IMR-90 (cell line): ENCODE measurements at regions not wholly inside any gene's neighbourhood (a gene's known extent, or its start where the extent isn't known, plus 50 kb on each side); places are given as distances from the start of the nearest gene placed in this dataset.

Source experiments
- ATAC-seq: fragments of 200-7000 bp; cut with Tn5 transposase; 2 replicates; pipeline ENCODE4 v1.9.1; 2020; ENCODE audit warnings: low read depth, mild to moderate bottlenecking, moderate library complexity
- BruUV-seq: library from RNA; stranded (reverse); fragments of 400-500 nt; replicated peaks from 2 replicates; lab custom pipeline; 2021; lab: Mats Ljungman, UMichigan
- CTCF ChIA-PET: fragments of 300-600 bp; formaldehyde crosslinking; extraction: SDS; loops from one replicate; lab custom pipeline; 2021; ENCODE audit warnings: antibody characterized with exemption; lab: Yijun Ruan, JAX
- POLR2A ChIA-PET: fragments of 300-600 bp; sonication (Branson Sonifier 250); formaldehyde crosslinking; loops from one replicate; lab custom pipeline; 2022; ENCODE audit warnings: antibody characterized with exemption; ENCODE audit not compliant: unreplicated experiment; lab: Charles Lee
- DNase-seq: peaks from one replicate; pipeline ENCODE4 v3.0.0; 2013
- H2AFZ ChIP-seq: replicated peaks from 2 replicates; pipeline ENCODE3; 2013; ENCODE audit warnings: low read length, mild to moderate bottlenecking; ENCODE audit not compliant: poor library complexity
- H2AK5ac ChIP-seq: 2 replicates; pipeline ENCODE4 v1.6.1; 2013; ENCODE audit warnings: low read depth, low read length, inconsistent platforms
- H2AK9ac ChIP-seq: replicated peaks from 2 replicates; pipeline ENCODE3; 2013; ENCODE audit warnings: mild to moderate bottlenecking, low read depth, low read length, moderate library complexity; ENCODE audit not compliant: poor library complexity
- H2BK120ac ChIP-seq: 2 replicates; pipeline ENCODE4 v1.6.1; 2013; ENCODE audit warnings: low read depth, low read length, inconsistent platforms
- H2BK15ac ChIP-seq: 3 replicates; pipeline ENCODE4 v1.6.1; 2013; ENCODE audit warnings: low read depth, low read length, inconsistent platforms
- H2BK20ac ChIP-seq: 2 replicates; pipeline ENCODE4 v1.6.1; 2013; ENCODE audit warnings: low read depth, mild to moderate bottlenecking, inconsistent platforms, low read length, moderate library complexity
- H2BK5ac ChIP-seq: 2 replicates; pipeline ENCODE4 v1.6.1; 2013; ENCODE audit warnings: mild to moderate bottlenecking, low read depth, low read length, inconsistent platforms; ENCODE audit not compliant: poor library complexity, severe bottlenecking
- H3K14ac ChIP-seq: replicated peaks from 2 replicates; pipeline ENCODE4 v1.6.1; 2013; ENCODE audit warnings: low read depth, low read length, inconsistent platforms
- H3K18ac ChIP-seq: 2 replicates; pipeline ENCODE4 v1.6.1; 2013; ENCODE audit warnings: low read depth, low read length, control low read depth
- H3K23ac ChIP-seq: 2 replicates; pipeline ENCODE4 v1.6.1; 2013; ENCODE audit warnings: low read depth, low read length, inconsistent platforms
- H3K27ac ChIP-seq: 2 replicates; pipeline ENCODE4 v1.5.1; 2013; ENCODE audit warnings: mild to moderate bottlenecking, control low read depth, low read length; ENCODE audit not compliant: insufficient read depth
- H3K27me3 ChIP-seq: 2 replicates; pipeline ENCODE4 v1.6.1; 2013; ENCODE audit warnings: low read length; ENCODE audit not compliant: control insufficient read depth, insufficient read depth
- H3K36me3 ChIP-seq: 2 replicates; pipeline ENCODE4 v1.6.1; 2013; ENCODE audit warnings: low read length, mixed read lengths; ENCODE audit not compliant: control insufficient read depth, insufficient read depth
- H3K4ac ChIP-seq: 2 replicates; pipeline ENCODE4 v1.6.1; 2013; ENCODE audit warnings: low read depth, low read length, inconsistent platforms
- H3K4me1 ChIP-seq: 2 replicates; pipeline ENCODE4 v1.6.1; 2013; ENCODE audit warnings: low read length, mixed read lengths; ENCODE audit not compliant: control insufficient read depth, insufficient read depth
- H3K4me2 ChIP-seq: 2 replicates; pipeline ENCODE4 v1.6.1; 2013; ENCODE audit warnings: low read depth, mild to moderate bottlenecking, control low read depth, low read length, moderate library complexity
- H3K4me3 ChIP-seq: 2 replicates; pipeline ENCODE4 v1.5.1; 2013; ENCODE audit warnings: low read depth, mild to moderate bottlenecking, control low read depth, low read length, moderate library complexity; ENCODE audit not compliant: insufficient read depth
- H3K56ac ChIP-seq: 2 replicates; pipeline ENCODE4 v1.6.1; 2013; ENCODE audit warnings: low read length, inconsistent platforms; ENCODE audit not compliant: insufficient read depth; ENCODE audit errors: extremely low read depth
- H3K79me1 ChIP-seq, 2 experiments: 2 replicates each; pipeline ENCODE4 v1.6.1; 2013; ENCODE audit warnings: low read length in 2 of 2, inconsistent platforms in 1 of 2, low read depth in 1 of 2
- H3K9ac ChIP-seq: 2 replicates; pipeline ENCODE4 v1.6.1; 2013; ENCODE audit warnings: low read depth, low read length, control low read depth
- H3K9me1 ChIP-seq: 2 replicates; pipeline ENCODE4 v1.6.1; 2013; ENCODE audit warnings: low read length, inconsistent platforms; ENCODE audit not compliant: insufficient read depth
- H3K9me3 ChIP-seq: 2 replicates; pipeline ENCODE4 v1.6.1; 2013; ENCODE audit warnings: low read length; ENCODE audit not compliant: control insufficient read depth, insufficient read depth
- H4K20me1 ChIP-seq: 2 replicates; pipeline ENCODE4 v1.6.1; 2013; ENCODE audit warnings: low read length, inconsistent platforms; ENCODE audit not compliant: insufficient read depth
- H4K5ac ChIP-seq: 2 replicates; pipeline ENCODE4 v1.6.1; 2013; ENCODE audit warnings: mild to moderate bottlenecking, low read depth, low read length, control low read depth
- H4K8ac ChIP-seq, 2 experiments: 2 replicates each; pipeline ENCODE4 v1.6.1; 2013; ENCODE audit warnings: low read depth in 2 of 2, low read length in 2 of 2, control low read depth in 1 of 2, inconsistent platforms in 1 of 2
- H4K91ac ChIP-seq: 2 replicates; pipeline ENCODE4 v1.6.1; 2013; ENCODE audit warnings: low read depth, low read length, inconsistent platforms; ENCODE audit not compliant: insufficient read depth
- BHLHE40 ChIP-seq: fragments of 150-350 bp; IDR thresholded peaks from 2 replicates; pipeline ENCODE4 v1.6.1; 2016; ENCODE audit warnings: mild to moderate bottlenecking, low read depth, low read length
- CEBPB ChIP-seq: IDR thresholded peaks from 2 replicates; pipeline ENCODE4 v1.6.1; 2012; ENCODE audit warnings: low read depth, low read length, improper control_type of control experiment
- CTCF ChIP-seq: conservative IDR thresholded peaks from 2 replicates; pipeline ENCODE4 v1.5.1; 2012; ENCODE audit warnings: mild to moderate bottlenecking, low read depth, low read length, improper control_type of control experiment
- FOS ChIP-seq: fragments of 150-350 bp; IDR thresholded peaks from 2 replicates; pipeline ENCODE4 v1.6.1; 2016; ENCODE audit warnings: low read depth, low read length
- MAFK ChIP-seq: IDR thresholded peaks from 2 replicates; pipeline ENCODE4 v1.6.1; 2012; ENCODE audit warnings: low read depth, low read length, improper control_type of control experiment
- MAZ ChIP-seq: IDR thresholded peaks from 2 replicates; pipeline ENCODE4 v1.6.1; 2012; ENCODE audit warnings: low read depth, mild to moderate bottlenecking, low read length, improper control_type of control experiment, moderate library complexity, borderline replicate concordance
- MXI1 ChIP-seq: IDR thresholded peaks from 2 replicates; pipeline ENCODE4 v1.6.1; 2012; ENCODE audit warnings: low read depth, mild to moderate bottlenecking, low read length, moderate library complexity, borderline replicate concordance
- NFE2L2 ChIP-seq: fragments of 150-350 bp; IDR thresholded peaks from 2 replicates; pipeline ENCODE4 v1.6.1; 2016; ENCODE audit warnings: low read depth, mild to moderate bottlenecking, low read length
- RAD21 ChIP-seq: IDR thresholded peaks from 2 replicates; pipeline ENCODE4 v1.6.1; 2012; ENCODE audit warnings: low read length, improper control_type of control experiment
- RCOR1 ChIP-seq: IDR thresholded peaks from 2 replicates; pipeline ENCODE4 v1.6.1; 2012; ENCODE audit warnings: mild to moderate bottlenecking, low read length, improper control_type of control experiment; ENCODE audit not compliant: insufficient replicate concordance
- RFX5 ChIP-seq: IDR thresholded peaks from 2 replicates; pipeline ENCODE4 v1.8.0; 2012; ENCODE audit warnings: low read depth, mild to moderate bottlenecking, low read length, moderate library complexity
- SMC3 ChIP-seq: fragments of 150-350 bp; IDR thresholded peaks from 2 replicates; pipeline ENCODE4 v1.6.1; 2016; ENCODE audit warnings: low read depth, mild to moderate bottlenecking, antibody characterized with exemption, low read length, moderate library complexity
- USF2 ChIP-seq: fragments of 150-350 bp; IDR thresholded peaks from 2 replicates; pipeline ENCODE4 v1.6.1; 2017; ENCODE audit warnings: mild to moderate bottlenecking, antibody characterized with exemption, low read length, low read depth
- WGBS, 2 experiments: methylation state at CpG; one replicate each; pipeline versions ENCODE4 v1.1.5 to v1.1.7; 2013; ENCODE audit warnings: missing lambda C conversion rate in 2 of 2; ENCODE audit not compliant: insufficient read length in 1 of 2; ENCODE audit errors: extremely low coverage in 2 of 2; 5-methylcytosine and 5-hydroxymethylcytosine counted together
- dilution Hi-C: fragments of 300-500 bp; cut with HindIII; formaldehyde crosslinking; loops from one replicate; pipeline ENCODE4 v1.14.3; 2018; ENCODE audit warnings: low sequenced_read_pairs; ENCODE audit not compliant: unreplicated experiment
- in situ Hi-C: fragments of 300-500 bp; cut with MboI; formaldehyde crosslinking; loops from 3 replicates; pipeline ENCODE4 v1.14.3; 2019; ENCODE audit warnings: low sequenced_read_pairs, inconsistent platforms, mixed read lengths
- intact Hi-C: fragments of 100-400 bp; cut with micrococcal nuclease; formaldehyde crosslinking; loops from 2 replicates; pipeline ENCODE4 v1.10.0; 2022
- TF ChIP-seq, protein P1 (sequence below): fragments of 150-350 bp; IDR thresholded peaks from 2 replicates; pipeline ENCODE4 v1.6.1; 2016; ENCODE audit warnings: low read depth, mild to moderate bottlenecking, low read length, moderate library complexity, borderline replicate concordance

GRCh38 chr1:5685446-5686040 is 306.7 kb downstream of the NPHP4 start:
- H4K5ac ChIP-seq = no peak overlapping the region
- H2BK20ac ChIP-seq = no peak overlapping the region
- no peak overlapping the region for H2AK9ac ChIP-seq
- H4K20me1 ChIP-seq = no peaks in the 10 kb centered on the region
- H3K27me3 ChIP-seq = no peaks in the 10 kb centered on the region
- H2AK5ac ChIP-seq = no peak overlapping the region
- H3K14ac ChIP-seq = no peak overlapping the region
- no peak overlapping the region for H3K9ac ChIP-seq
- no peak overlapping the region for H3K4me2 ChIP-seq
- H3K36me3 ChIP-seq = no peaks in the 10 kb centered on the region
- TF ChIP-seq, protein P1, sequence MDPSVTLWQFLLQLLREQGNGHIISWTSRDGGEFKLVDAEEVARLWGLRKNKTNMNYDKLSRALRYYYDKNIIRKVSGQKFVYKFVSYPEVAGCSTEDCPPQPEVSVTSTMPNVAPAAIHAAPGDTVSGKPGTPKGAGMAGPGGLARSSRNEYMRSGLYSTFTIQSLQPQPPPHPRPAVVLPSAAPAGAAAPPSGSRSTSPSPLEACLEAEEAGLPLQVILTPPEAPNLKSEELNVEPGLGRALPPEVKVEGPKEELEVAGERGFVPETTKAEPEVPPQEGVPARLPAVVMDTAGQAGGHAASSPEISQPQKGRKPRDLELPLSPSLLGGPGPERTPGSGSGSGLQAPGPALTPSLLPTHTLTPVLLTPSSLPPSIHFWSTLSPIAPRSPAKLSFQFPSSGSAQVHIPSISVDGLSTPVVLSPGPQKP = no peak
- TF ChIP-seq NFE2L2 (no peak), MXI1 (no peak), MAFK (no peak), MAZ (no peak), RFX5 (no peak), USF2 (no peak), RCOR1 (no peak), SMC3 (no peak), BHLHE40 (no peak), RAD21 (no peak), CTCF (no peak), CEBPB (no peak), FOS (no peak)
- H3K9me3 ChIP-seq = peaks cover 51% of the 10 kb centered on the region
- H2BK5ac ChIP-seq = no peak overlapping the region
- H4K8ac ChIP-seq = no peak overlapping the region
- no peak overlapping the region for H3K23ac ChIP-seq
- H3K4me3 ChIP-seq = no peak overlapping the region
- intact Hi-C loops = no loop called here
- DNase-seq (no peak), ATAC-seq (no peak)
- H3K4me1 ChIP-seq = no peaks in the 10 kb centered on the region
- H2BK120ac ChIP-seq = no peak overlapping the region
- in situ Hi-C loops = no loop called here
- no peak overlapping the region for H4K91ac ChIP-seq
- H3K18ac ChIP-seq = no peak overlapping the region
- dilution Hi-C loops = no loop called here
- no peaks in the 10 kb centered on the region for H3K9me1 ChIP-seq
- H2BK15ac ChIP-seq = no peak overlapping the region
- H3K79me1 ChIP-seq = no peaks in the 10 kb centered on the region
- ChIA-PET CTCF (no interaction called here), POLR2A (no interaction called here)
- H3K27ac ChIP-seq = no peak overlapping the region
- no peak overlapping the region for H3K4ac ChIP-seq
- BruUV-seq = no TSS peak
- no peak overlapping the region for H2AFZ ChIP-seq
- 70% methylated on average over 2 of the region's 10 CpGs; no CpG with 5 or more reads in 1 of the 2 experiments for WGBS, 2 experiments
- no peak overlapping the region for H3K56ac ChIP-seq
